ENCODE measurements at regions not wholly inside any gene's neighbourhood (a gene's known extent, or its start where the extent isn't known, plus 50 kb on each side); places are given as distances from the start of the nearest gene placed in this dataset.
"Not testable (repeated sequence)": the region's sequence is repeated elsewhere in the genome, so short reads cannot be mapped to it uniquely, and the experiment has no call there.

- TF ChIP-seq CTCF, EP300, POLR2A (IDR thresholded peaks at IDR 0.05): not testable (repeated sequence)
Observed at GRCh38 chr17:30711626-30712507, 112.6 kb downstream of the CRLF3 start.

Measured in tibial nerve (tissue), 4 donors.